ENCODE measurements at regions not wholly inside any gene's neighbourhood (a gene's known extent, or its start where the extent isn't known, plus 50 kb on each side); places are given as distances from the start of the nearest gene placed in this dataset.

GRCh38 chr16:50986453-50986852 is 164.6 kb downstream of the SALL1 start:
- no peak for DNase-seq (ENCODE audit: low spot score in 2 of 2)
- Histone ChIP-seq H3K27me3 (no peaks in the 10 kb centered on the region), H3K4me3 (no peak overlapping the region), H3K9me3 (peaks cover 0 to 10% (median 0%) of the 10 kb centered on the region in 4 donors), H3K36me3 (no peaks in the 10 kb centered on the region), H3K4me1 (peaks cover 0 to 6% (median 0%) of the 10 kb centered on the region in 4 donors), H3K27ac (no peak overlapping the region)
- TF ChIP-seq EP300 (IDR thresholded peaks at IDR 0.05) (no peak), CTCF (IDR thresholded peaks at IDR 0.05) (no peak), POLR2A (IDR thresholded peaks at IDR 0.05) (no peak)
- WGBS, 2 donors = 71 to 72% methylated on average over 5 of the region's 5 CpGs

- Histone ChIP-seq H3K4me1 (no peaks in the 10 kb centered on the region), H3K4me3 (no peak overlapping the region), H3K27ac (no peak overlapping the region), H3K9me3 (peaks cover 0 to 10% (median 0%) of the 10 kb centered on the region in 4 donors), H3K27me3 (no peaks in the 10 kb centered on the region), H3K36me3 (no peaks in the 10 kb centered on the region)
- WGBS, 2 donors = 65 to 73% methylated on average over 2 of the region's 2 CpGs
- no peak for TF ChIP-seq POLR2A (IDR thresholded peaks at IDR 0.05)
- TF ChIP-seq CTCF (IDR thresholded peaks at IDR 0.05) = no peak
- no peak for TF ChIP-seq EP300 (IDR thresholded peaks at IDR 0.05)
- no peak for DNase-seq (ENCODE audit: low spot score in 2 of 2)
Measured at GRCh38 chr16:50985733-50986132, 165.3 kb downstream of the SALL1 start.

GRCh38 chr16:50984688-50985087 is 166.4 kb downstream of the SALL1 start:
- 55 to 58% methylated on average over 6 of the region's 6 CpGs for WGBS, 2 donors
- H3K27me3 ChIP-seq = no peaks in the 10 kb centered on the region

GRCh38 chr16:50982808-50983207 is 168.3 kb downstream of the SALL1 start:
- H3K4me3 ChIP-seq = no peak overlapping the region
- no peaks in the 10 kb centered on the region for H3K27me3 ChIP-seq
- TF ChIP-seq CTCF (IDR thresholded peaks at IDR 0.05) = no peak
- no peak for TF ChIP-seq EP300 (IDR thresholded peaks at IDR 0.05)
- TF ChIP-seq POLR2A (IDR thresholded peaks at IDR 0.05) = no peak
- no peak overlapping the region for H3K27ac ChIP-seq
- DNase-seq (ENCODE audit: low spot score in 2 of 2) = no peak
- no peaks in the 10 kb centered on the region for H3K36me3 ChIP-seq
- H3K9me3 ChIP-seq = peaks cover 0 to 10% (median 0%) of the 10 kb centered on the region in 4 donors
- H3K4me1 ChIP-seq = no peaks in the 10 kb centered on the region

More at GRCh38 chr16:50984688-50985087, 166.4 kb downstream of the SALL1 start:
- Histone ChIP-seq H3K4me3 (no peak overlapping the region), H3K4me1 (no peaks in the 10 kb centered on the region), H3K27ac (no peak overlapping the region), H3K36me3 (no peaks in the 10 kb centered on the region), H3K9me3 (peaks cover 0 to 10% (median 0%) of the 10 kb centered on the region in 4 donors)
- no peak for DNase-seq (ENCODE audit: low spot score in 2 of 2)
- TF ChIP-seq EP300 (IDR thresholded peaks at IDR 0.05) (no peak), CTCF (IDR thresholded peaks at IDR 0.05) (no peak), POLR2A (IDR thresholded peaks at IDR 0.05) (no peak)

- H3K27me3 ChIP-seq = no peaks in the 10 kb centered on the region
- H3K4me3 ChIP-seq = no peak overlapping the region
- no peak overlapping the region for H3K27ac ChIP-seq
- 83 to 88% methylated on average over 6 of the region's 6 CpGs for WGBS, 2 donors
- TF ChIP-seq CTCF (IDR thresholded peaks at IDR 0.05) (no peak), POLR2A (IDR thresholded peaks at IDR 0.05) (no peak), EP300 (IDR thresholded peaks at IDR 0.05) (no peak)
- H3K9me3 ChIP-seq = peaks cover 0 to 10% (median 0%) of the 10 kb centered on the region in 4 donors
- no peaks in the 10 kb centered on the region for H3K4me1 ChIP-seq
- DNase-seq (ENCODE audit: low spot score in 2 of 2) = no peak
- H3K36me3 ChIP-seq = no peaks in the 10 kb centered on the region
Measured at GRCh38 chr16:50981951-50982350, 169.1 kb downstream of the SALL1 start.

Measured in tibial nerve (tissue), 4 donors.